NCI-H146 (cell line): ENCODE measurements at regions not wholly inside any gene's neighbourhood (a gene's known extent, or its start where the extent isn't known, plus 50 kb on each side); places are given as distances from the start of the nearest gene placed in this dataset.

Source experiments
- DNase-seq: peaks from one replicate; lab custom pipeline; 2025; lab: John Stamatoyannopoulos, UW

GRCh38 chr20:46811224-46812084 lies 83.2 kb upstream of the EYA2 start:
- DNase-seq: peak; percentile 99

- DNase-seq: peak; percentile 64
These were observed 80.0 kb upstream of the EYA2 start for GRCh38 chr20:46814366-46815232.

- no peak for DNase-seq
These were observed 78.5 kb upstream of the EYA2 start for GRCh38 chr20:46816097-46816496.

- no peak for DNase-seq
These were observed 77.6 kb upstream of the EYA2 start for GRCh38 chr20:46816886-46817638.

- no peak for DNase-seq
These were observed 74.0 kb upstream of the EYA2 start for GRCh38 chr20:46820682-46821081.

GRCh38 chr20:46823271-46823751 lies 71.3 kb upstream of the EYA2 start:
- DNase-seq: no peak

- DNase-seq: no peak
These were observed 70.9 kb upstream of the EYA2 start for GRCh38 chr20:46823753-46824152.

GRCh38 chr20:46826343-46826984 lies 68.2 kb upstream of the EYA2 start:
- DNase-seq: no peak

- peak; percentile 59 for DNase-seq
These were observed 66.8 kb upstream of the EYA2 start for GRCh38 chr20:46827718-46828458.

GRCh38 chr20:46828471-46828870 lies 66.2 kb upstream of the EYA2 start:
- no peak for DNase-seq

- DNase-seq: no peak
These were observed 63.6 kb upstream of the EYA2 start for GRCh38 chr20:46830886-46831632.

- DNase-seq: no peak
These were observed 63.0 kb upstream of the EYA2 start for GRCh38 chr20:46831633-46832011.

- DNase-seq: no peak
These were observed 62.1 kb upstream of the EYA2 start for GRCh38 chr20:46832555-46832954.

GRCh38 chr20:46833360-46833759 lies 61.3 kb upstream of the EYA2 start:
- no peak for DNase-seq

- no peak for DNase-seq
These were observed 59.2 kb upstream of the EYA2 start for GRCh38 chr20:46835418-46835817.

GRCh38 chr20:46837083-46837482 lies 57.6 kb upstream of the EYA2 start:
- no peak for DNase-seq

- peak; percentile 34 for DNase-seq
These were observed 56.6 kb upstream of the EYA2 start for GRCh38 chr20:46838011-46838410.

GRCh38 chr20:46840054-46840729 lies 54.5 kb upstream of the EYA2 start:
- DNase-seq: no peak
